MCF 10A (cell line): ENCODE measurements at regions not wholly inside any gene's neighbourhood (a gene's known extent, or its start where the extent isn't known, plus 50 kb on each side); places are given as distances from the start of the nearest gene placed in this dataset.
A peak's percentile ranks its signal among the peaks of the same experiment; 100 is the strongest.

Experiments used
- BruUV-seq: library from RNA; stranded (reverse); fragments of 400-500 nt; replicated peaks from 2 replicates; lab custom pipeline; 2021; lab: Mats Ljungman, UMichigan
- CTCF ChIA-PET: fragments of 300-600 bp; sonication (Branson Sonifier 250); formaldehyde crosslinking; extraction: SDS; loops from one replicate; lab custom pipeline; 2021; ENCODE audit warnings: antibody characterized with exemption, inconsistent platforms; lab: Yijun Ruan, JAX
- POLR2A ChIA-PET: fragments of 300-600, 350-650 bp; sonication (Branson Sonifier 250); formaldehyde crosslinking; extraction: SDS; loops from one replicate; lab custom pipeline; 2020; ENCODE audit warnings: antibody characterized with exemption, inconsistent platforms; lab: Yijun Ruan, JAX
- DNase-seq: peaks from one replicate; pipeline ENCODE4 v3.0.0-alpha.2; 2018; ENCODE audit not compliant: unreplicated experiment
- H3K27ac Mint-ChIP-seq: one replicate; pipeline ENCODE4 v1.8.0; 2022; ENCODE audit warnings: mild to moderate bottlenecking, low read depth, mixed read lengths; ENCODE audit not compliant: unreplicated experiment
- H3K27me3 Mint-ChIP-seq: one replicate; pipeline ENCODE4 v1.8.0; 2022; ENCODE audit warnings: mixed read lengths; ENCODE audit not compliant: insufficient read depth, unreplicated experiment
- H3K36me3 Mint-ChIP-seq: one replicate; pipeline ENCODE4 v1.8.0; 2022; ENCODE audit warnings: mild to moderate bottlenecking, moderate library complexity, mixed read lengths; ENCODE audit not compliant: insufficient read depth, unreplicated experiment
- H3K4me1 Mint-ChIP-seq: one replicate; pipeline ENCODE4 v1.8.0; 2022; ENCODE audit warnings: mixed read lengths; ENCODE audit not compliant: insufficient read depth, unreplicated experiment
- H3K4me3 Mint-ChIP-seq: one replicate; pipeline ENCODE4 v1.8.0; 2022; ENCODE audit warnings: mild to moderate bottlenecking, moderate library complexity, mixed read lengths; ENCODE audit not compliant: unreplicated experiment
- H3K9me3 Mint-ChIP-seq: one replicate; pipeline ENCODE4 v1.8.0; 2022; ENCODE audit warnings: mixed read lengths; ENCODE audit not compliant: unreplicated experiment
- intact Hi-C: fragments of 100-400 bp; cut with micrococcal nuclease; formaldehyde crosslinking; loops from 2 replicates; pipeline ENCODE4 v1.14.1; 2022
- TF ChIP-seq, protein P1 (sequence below): fragments of 200-600 bp; IDR thresholded peaks from one replicate; pipeline ENCODE4 v1.8.0; 2022; ENCODE audit warnings: antibody characterized with exemption, mild to moderate bottlenecking; ENCODE audit not compliant: unreplicated experiment

DNA sequence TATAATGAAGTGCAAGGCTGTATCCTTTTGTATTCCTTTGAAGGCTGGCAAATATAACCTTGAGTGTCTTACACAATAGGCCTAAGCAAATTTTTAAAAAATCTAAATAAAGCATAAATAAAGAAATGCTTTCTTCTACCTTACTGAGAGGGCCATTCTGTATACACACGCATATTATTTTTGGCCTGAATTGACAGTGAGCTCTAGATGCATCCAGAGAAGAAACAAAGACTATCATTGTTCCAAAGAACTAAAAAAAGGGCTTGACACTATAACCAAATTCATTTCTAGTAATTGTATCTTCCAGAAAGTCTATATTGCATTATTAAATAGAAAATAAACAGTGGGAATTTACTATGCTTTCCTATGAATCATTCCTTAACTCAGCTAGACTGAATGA lies 100.2 kb downstream of the MAGEB17 start:
- H3K36me3 Mint-ChIP-seq = no peaks in the 10 kb centered on the region
- peaks cover 50% of the 10 kb centered on the region for H3K27me3 Mint-ChIP-seq
- peaks cover 9% of the 10 kb centered on the region for H3K9me3 Mint-ChIP-seq
- ChIA-PET POLR2A (no interaction called here), CTCF (interaction anchor here (0.7 kb wide), 1 partner anchor 854 kb away, joined by 4 read pairs; no protein-coding TSS in a partner anchor)
- no TSS peak for BruUV-seq
- DNase-seq = no peak
- H3K27ac Mint-ChIP-seq = no peak overlapping the region
- TF ChIP-seq, protein P1, sequence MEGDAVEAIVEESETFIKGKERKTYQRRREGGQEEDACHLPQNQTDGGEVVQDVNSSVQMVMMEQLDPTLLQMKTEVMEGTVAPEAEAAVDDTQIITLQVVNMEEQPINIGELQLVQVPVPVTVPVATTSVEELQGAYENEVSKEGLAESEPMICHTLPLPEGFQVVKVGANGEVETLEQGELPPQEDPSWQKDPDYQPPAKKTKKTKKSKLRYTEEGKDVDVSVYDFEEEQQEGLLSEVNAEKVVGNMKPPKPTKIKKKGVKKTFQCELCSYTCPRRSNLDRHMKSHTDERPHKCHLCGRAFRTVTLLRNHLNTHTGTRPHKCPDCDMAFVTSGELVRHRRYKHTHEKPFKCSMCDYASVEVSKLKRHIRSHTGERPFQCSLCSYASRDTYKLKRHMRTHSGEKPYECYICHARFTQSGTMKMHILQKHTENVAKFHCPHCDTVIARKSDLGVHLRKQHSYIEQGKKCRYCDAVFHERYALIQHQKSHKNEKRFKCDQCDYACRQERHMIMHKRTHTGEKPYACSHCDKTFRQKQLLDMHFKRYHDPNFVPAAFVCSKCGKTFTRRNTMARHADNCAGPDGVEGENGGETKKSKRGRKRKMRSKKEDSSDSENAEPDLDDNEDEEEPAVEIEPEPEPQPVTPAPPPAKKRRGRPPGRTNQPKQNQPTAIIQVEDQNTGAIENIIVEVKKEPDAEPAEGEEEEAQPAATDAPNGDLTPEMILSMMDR = no peak
- no peak overlapping the region for H3K4me3 Mint-ChIP-seq
- intact Hi-C loops = no loop called here
- H3K4me1 Mint-ChIP-seq = no peaks in the 10 kb centered on the region

- ChIA-PET CTCF (interaction anchor here (0.7 kb wide), 1 partner anchor 853 kb away, joined by 4 read pairs; no protein-coding TSS in a partner anchor), POLR2A (no interaction called here)
- H3K36me3 Mint-ChIP-seq = no peaks in the 10 kb centered on the region
- TF ChIP-seq, protein P1 = no peak
- no TSS peak for BruUV-seq
- H3K9me3 Mint-ChIP-seq = peaks cover 9% of the 10 kb centered on the region
- no peak overlapping the region for H3K27ac Mint-ChIP-seq
- no peaks in the 10 kb centered on the region for H3K4me1 Mint-ChIP-seq
- H3K27me3 Mint-ChIP-seq = peaks cover 43% of the 10 kb centered on the region
- DNase-seq = no peak
- intact Hi-C loops = no loop called here
- H3K4me3 Mint-ChIP-seq = no peak overlapping the region
Measured at GRCh38 chrX:16268206-16268605, 100.9 kb downstream of the MAGEB17 start.

DNA sequence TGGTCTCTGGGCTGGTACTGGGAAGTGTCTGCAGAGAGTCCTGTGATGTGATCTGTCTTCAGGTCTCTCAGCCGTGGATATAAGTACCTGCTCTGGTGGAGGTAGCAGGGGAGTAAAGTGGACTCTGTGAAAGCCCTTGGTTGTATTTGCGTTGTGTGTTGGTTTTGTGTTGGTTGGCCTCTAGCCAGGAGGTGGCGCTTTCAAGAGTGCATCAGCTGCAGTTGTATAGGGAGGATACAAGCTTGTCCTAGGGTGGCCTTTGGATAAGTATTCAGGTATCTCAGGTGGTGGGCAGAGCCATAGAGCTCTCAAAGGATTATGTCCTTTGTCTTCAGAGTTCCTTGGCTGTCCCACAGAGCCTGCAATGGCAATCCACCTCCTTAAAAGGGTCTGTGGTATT lies 111.6 kb downstream of the MAGEB17 start:
- POLR2A ChIA-PET = no interaction called here
- TF ChIP-seq, protein P1 = no peak
- CTCF ChIA-PET = interaction anchor here (0.6 to 0.7 kb wide), 3 partner anchors 13 to 1086 kb away, joined by 3 to 4 read pairs (median 3); no protein-coding TSS in a partner anchor
- H3K27me3 Mint-ChIP-seq = peaks cover 68% of the 10 kb centered on the region
- H3K4me1 Mint-ChIP-seq = no peaks in the 10 kb centered on the region
- DNase-seq = peak; percentile 4
- BruUV-seq = no TSS peak
- H3K36me3 Mint-ChIP-seq = no peaks in the 10 kb centered on the region
- H3K4me3 Mint-ChIP-seq = no peak overlapping the region
- intact Hi-C loops = no loop called here
- no peak overlapping the region for H3K27ac Mint-ChIP-seq
- no peaks in the 10 kb centered on the region for H3K9me3 Mint-ChIP-seq

DNA sequence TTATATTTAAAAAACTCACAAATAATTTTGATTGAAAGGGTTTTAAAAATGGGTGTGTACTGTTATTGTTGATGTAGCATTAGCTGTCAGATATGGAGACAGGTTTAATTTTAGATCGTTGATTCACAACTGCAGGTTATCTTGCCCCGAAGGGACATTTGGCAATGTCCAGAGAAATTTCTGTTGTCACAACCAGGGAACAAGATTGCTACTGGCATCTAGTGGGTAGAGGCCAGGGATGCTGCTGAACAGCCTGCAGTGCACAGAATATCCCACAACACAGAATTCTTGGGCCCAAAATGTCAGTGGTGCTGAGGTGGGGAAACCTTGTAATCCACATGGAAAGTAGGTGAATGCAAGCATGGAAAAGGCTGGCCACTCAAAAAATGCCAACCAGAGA lies 114.9 kb downstream of the MAGEB17 start:
- no TSS peak for BruUV-seq
- no peaks in the 10 kb centered on the region for H3K9me3 Mint-ChIP-seq
- H3K4me1 Mint-ChIP-seq = no peaks in the 10 kb centered on the region
- no peaks in the 10 kb centered on the region for H3K36me3 Mint-ChIP-seq
- peaks cover 72% of the 10 kb centered on the region for H3K27me3 Mint-ChIP-seq
- no peak overlapping the region for H3K27ac Mint-ChIP-seq
- intact Hi-C loops = no loop called here
- no peak for DNase-seq
- H3K4me3 Mint-ChIP-seq = no peak overlapping the region
- ChIA-PET CTCF (interaction anchor here (0.6 kb wide), 1 partner anchor 29 kb away, joined by 3 read pairs; no protein-coding TSS in a partner anchor), POLR2A (no interaction called here)
- TF ChIP-seq, protein P1 = no peak
